ENCODE measurements at regions not wholly inside any gene's neighbourhood (a gene's known extent, or its start where the extent isn't known, plus 50 kb on each side); places are given as distances from the start of the nearest gene placed in this dataset.

DNA sequence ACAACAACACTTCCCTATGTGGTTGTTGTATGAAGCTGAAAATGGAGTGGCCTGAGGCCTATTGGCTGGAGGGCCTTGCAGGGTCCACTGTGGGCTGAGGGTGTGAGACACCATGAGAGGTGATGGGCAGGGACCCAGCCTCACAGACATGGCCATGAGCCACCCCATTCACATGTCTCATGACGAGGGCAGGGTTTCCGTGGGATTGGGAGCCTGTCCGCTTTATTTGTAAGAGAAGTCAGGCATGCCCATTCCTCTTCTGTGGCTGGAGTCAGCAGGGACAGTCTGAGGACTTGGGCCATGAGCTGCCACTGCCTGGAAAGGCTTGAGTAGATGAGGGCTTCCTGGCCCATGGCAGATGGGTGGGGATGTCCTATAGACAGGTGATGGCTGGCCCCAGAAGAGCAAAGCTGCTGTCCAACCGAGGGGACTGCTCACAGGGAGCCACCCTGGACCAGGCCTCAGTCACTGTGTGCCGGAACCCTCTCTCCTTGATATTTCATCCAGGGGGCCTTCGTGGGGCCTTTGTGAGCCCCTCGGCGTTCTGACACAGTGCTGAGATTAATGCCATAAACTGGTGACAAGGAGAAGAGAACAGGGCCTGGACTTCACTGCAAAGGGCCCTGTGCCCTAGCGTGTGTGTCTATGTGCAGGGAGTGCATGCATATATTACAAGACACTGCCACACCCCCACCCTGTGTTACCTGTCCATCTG, 971.9 kb downstream of the BRD1 start:
- TF ChIP-seq, protein P1, sequence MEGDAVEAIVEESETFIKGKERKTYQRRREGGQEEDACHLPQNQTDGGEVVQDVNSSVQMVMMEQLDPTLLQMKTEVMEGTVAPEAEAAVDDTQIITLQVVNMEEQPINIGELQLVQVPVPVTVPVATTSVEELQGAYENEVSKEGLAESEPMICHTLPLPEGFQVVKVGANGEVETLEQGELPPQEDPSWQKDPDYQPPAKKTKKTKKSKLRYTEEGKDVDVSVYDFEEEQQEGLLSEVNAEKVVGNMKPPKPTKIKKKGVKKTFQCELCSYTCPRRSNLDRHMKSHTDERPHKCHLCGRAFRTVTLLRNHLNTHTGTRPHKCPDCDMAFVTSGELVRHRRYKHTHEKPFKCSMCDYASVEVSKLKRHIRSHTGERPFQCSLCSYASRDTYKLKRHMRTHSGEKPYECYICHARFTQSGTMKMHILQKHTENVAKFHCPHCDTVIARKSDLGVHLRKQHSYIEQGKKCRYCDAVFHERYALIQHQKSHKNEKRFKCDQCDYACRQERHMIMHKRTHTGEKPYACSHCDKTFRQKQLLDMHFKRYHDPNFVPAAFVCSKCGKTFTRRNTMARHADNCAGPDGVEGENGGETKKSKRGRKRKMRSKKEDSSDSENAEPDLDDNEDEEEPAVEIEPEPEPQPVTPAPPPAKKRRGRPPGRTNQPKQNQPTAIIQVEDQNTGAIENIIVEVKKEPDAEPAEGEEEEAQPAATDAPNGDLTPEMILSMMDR (tag by site-specific recombination; IDR thresholded peaks at IDR 0.05), result no peak
- TF ChIP-seq MYNN (tag by site-specific recombination; IDR thresholded peaks at IDR 0.05; ENCODE audit: borderline replicate concordance), result no peak
- no peak for TF ChIP-seq ZNF473 (tag by site-specific recombination; IDR thresholded peaks at IDR 0.05)
- TF ChIP-seq, protein P2, sequence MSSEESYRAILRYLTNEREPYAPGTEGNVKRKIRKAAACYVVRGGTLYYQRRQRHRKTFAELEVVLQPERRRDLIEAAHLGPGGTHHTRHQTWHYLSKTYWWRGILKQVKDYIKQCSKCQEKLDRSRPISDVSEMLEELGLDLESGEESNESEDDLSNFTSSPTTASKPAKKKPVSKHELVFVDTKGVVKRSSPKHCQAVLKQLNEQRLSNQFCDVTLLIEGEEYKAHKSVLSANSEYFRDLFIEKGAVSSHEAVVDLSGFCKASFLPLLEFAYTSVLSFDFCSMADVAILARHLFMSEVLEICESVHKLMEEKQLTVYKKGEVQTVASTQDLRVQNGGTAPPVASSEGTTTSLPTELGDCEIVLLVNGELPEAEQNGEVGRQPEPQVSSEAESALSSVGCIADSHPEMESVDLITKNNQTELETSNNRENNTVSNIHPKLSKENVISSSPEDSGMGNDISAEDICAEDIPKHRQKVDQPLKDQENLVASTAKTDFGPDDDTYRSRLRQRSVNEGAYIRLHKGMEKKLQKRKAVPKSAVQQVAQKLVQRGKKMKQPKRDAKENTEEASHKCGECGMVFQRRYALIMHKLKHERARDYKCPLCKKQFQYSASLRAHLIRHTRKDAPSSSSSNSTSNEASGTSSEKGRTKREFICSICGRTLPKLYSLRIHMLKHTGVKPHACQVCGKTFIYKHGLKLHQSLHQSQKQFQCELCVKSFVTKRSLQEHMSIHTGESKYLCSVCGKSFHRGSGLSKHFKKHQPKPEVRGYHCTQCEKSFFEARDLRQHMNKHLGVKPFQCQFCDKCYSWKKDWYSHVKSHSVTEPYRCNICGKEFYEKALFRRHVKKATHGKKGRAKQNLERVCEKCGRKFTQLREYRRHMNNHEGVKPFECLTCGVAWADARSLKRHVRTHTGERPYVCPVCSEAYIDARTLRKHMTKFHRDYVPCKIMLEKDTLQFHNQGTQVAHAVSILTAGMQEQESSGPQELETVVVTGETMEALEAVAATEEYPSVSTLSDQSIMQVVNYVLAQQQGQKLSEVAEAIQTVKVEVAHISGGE (tag by site-specific recombination; conservative IDR thresholded peaks at IDR 0.05; ENCODE audit: low read depth), result no peak
- TF ChIP-seq, protein P3, sequence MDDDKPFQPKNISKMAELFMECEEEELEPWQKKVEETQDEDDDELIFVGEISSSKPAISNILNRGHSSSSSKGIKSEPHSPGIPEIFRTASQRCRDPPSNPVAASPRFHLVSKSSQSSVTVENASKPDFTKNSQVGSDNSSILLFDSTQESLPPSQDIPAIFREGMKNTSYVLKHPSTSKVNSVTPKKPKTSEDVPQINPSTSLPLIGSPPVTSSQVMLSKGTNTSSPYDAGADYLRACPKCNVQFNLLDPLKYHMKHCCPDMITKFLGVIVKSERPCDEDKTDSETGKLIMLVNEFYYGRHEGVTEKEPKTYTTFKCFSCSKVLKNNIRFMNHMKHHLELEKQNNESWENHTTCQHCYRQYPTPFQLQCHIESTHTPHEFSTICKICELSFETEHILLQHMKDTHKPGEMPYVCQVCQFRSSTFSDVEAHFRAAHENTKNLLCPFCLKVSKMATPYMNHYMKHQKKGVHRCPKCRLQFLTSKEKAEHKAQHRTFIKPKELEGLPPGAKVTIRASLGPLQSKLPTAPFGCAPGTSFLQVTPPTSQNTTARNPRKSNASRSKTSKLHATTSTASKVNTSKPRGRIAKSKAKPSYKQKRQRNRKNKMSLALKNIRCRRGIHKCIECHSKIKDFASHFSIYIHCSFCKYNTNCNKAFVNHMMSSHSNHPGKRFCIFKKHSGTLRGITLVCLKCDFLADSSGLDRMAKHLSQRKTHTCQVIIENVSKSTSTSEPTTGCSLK (tag by site-specific recombination; IDR thresholded peaks at IDR 0.05), result no peak
- TF ChIP-seq HOXA7 (CRISPR knock-in tag; IDR thresholded peaks at IDR 0.05; ENCODE audit: borderline replicate concordance), result no peak
- TF ChIP-seq SP2 (tag by site-specific recombination; IDR thresholded peaks at IDR 0.05), result no peak
- no peak for TF ChIP-seq ZBTB20 (tag by site-specific recombination; IDR thresholded peaks at IDR 0.05)
- TF ChIP-seq ZNF121 (tag by site-specific recombination; IDR thresholded peaks at IDR 0.05), result no peak
- TF ChIP-seq, protein P4, sequence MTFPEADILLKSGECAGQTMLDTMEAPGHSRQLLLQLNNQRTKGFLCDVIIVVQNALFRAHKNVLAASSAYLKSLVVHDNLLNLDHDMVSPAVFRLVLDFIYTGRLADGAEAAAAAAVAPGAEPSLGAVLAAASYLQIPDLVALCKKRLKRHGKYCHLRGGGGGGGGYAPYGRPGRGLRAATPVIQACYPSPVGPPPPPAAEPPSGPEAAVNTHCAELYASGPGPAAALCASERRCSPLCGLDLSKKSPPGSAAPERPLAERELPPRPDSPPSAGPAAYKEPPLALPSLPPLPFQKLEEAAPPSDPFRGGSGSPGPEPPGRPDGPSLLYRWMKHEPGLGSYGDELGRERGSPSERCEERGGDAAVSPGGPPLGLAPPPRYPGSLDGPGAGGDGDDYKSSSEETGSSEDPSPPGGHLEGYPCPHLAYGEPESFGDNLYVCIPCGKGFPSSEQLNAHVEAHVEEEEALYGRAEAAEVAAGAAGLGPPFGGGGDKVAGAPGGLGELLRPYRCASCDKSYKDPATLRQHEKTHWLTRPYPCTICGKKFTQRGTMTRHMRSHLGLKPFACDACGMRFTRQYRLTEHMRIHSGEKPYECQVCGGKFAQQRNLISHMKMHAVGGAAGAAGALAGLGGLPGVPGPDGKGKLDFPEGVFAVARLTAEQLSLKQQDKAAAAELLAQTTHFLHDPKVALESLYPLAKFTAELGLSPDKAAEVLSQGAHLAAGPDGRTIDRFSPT (tag by site-specific recombination; IDR thresholded peaks at IDR 0.05), result no peak
